GM21529 (cell line): ENCODE measurements at regions not wholly inside any gene's neighbourhood (a gene's known extent, or its start where the extent isn't known, plus 50 kb on each side); places are given as distances from the start of the nearest gene placed in this dataset.

ENCODE experiments used
- ATAC-seq: cut with Tn5 transposase; IDR thresholded peaks from one replicate; pipeline ENCODE4 v1.9.1; 2021; ENCODE audit not compliant: unreplicated experiment

DNA sequence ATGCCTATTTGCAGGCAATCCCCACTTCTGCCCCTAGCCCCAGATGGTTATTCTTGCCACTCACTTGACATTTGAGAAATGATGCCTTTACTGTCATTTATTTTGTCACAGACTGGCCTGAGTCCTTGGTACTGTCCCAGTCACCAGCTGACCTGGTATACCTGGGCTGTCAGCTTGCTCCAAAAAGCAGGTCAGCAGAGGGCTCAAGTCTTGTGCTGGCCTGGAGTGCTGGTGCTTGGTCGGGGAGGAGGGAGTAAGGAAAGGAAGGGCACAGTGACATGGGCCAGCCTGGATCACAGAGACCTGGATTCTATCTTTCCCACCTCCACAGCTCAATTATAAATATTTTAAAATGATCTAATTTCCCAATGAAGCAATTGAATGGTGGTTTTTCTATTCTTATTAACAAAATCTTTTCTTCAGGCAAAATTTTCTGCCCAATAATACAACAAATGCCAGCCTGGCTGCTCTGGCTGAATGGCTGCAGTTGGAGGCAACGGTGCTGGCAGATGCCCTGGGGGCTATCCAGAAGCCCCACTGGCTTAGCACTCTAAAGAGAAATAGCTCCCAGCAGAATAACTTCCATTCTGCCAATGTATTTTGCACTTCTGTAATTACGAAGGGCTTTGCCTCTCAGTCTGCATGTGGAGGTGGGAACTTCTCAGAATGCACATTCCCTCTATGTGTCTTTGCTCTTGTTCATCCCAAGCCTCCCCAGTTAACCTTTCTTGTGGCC, 160.6 kb downstream of the GADD45G start:
- no peak for ATAC-seq

DNA sequence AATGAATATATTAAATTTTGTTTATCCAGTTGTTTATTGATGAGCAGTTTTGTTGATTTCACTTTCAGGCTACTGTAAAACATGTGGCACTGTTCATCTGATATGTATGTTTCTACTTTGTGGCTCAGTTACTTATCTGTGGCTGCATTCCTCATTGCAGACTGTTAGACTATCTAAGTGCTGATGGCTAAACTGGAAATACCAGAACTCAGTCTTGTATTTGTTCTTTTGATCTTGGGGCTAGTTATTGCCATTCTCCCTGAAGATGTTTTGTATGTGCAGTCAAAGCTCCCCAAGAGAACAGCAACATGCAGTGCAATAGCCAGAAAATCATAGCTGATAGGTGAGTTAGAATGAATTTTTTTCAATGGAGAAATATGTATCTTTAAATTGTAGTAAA, 162.2 kb downstream of the GADD45G start:
- ATAC-seq: no peak

- no peak for ATAC-seq
Observed at GRCh38 chr9:89768051-89768450, 163.2 kb downstream of the GADD45G start.

- no peak for ATAC-seq
Observed at GRCh38 chr9:89768650-89769071, 163.8 kb downstream of the GADD45G start.

DNA sequence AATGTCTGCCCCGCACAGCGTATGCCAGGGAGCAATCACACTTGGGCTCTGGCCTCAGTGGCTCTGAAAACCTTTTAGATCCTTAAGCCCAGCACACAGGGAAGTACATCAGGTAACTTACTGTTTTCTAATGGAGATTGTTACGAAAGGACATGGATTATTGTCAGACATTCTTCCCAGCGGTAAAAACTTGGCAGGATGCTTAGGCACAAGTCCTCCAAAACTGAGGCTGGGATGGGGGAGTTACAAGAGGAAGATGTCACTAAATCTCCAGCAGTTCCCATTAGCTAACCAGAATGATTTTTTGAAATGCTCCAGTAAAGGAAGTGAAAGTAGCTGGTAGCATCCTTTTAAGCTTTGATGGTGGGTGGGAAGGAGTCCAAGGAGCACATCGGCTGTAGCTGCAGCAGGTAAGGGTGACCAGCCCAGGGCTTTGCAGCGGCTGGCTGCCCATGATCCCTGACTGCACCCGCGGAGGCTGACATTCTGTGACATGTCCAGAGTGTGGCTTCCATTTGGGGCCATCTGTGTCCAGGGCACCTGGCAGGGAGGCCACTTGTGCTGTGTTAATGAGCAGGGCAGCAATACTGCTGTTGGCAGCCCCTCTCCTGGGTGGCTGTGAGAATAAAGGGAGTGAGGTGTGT, 165.8 kb downstream of the GADD45G start:
- ATAC-seq: no peak

GRCh38 chr9:89771205-89771604, 166.4 kb downstream of the GADD45G start:
- ATAC-seq: no peak

GRCh38 chr9:89773170-89773569, 168.4 kb downstream of the GADD45G start:
- ATAC-seq: no peak

- no peak for ATAC-seq
Observed at GRCh38 chr9:89774858-89775370, 170.1 kb downstream of the GADD45G start.

DNA sequence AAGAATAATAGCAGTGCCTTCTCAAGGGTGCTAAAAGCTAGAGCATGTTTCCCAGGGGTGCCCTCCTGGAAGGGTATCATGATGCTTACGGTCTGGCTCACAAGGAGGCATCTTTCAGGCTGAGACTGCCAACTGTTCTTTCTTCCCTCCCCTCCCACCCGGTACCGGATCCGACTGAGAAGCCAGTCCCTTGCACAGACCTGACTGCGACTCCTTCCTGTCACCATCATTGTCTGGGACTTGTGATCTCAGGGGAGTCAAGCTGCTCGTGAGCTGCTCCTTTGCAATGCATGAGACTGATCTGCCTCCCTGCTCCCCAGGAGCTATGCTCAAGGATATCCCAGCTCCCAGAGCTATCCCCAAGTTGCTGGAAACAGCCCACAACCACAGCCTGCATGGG, 170.8 kb downstream of the GADD45G start:
- no peak for ATAC-seq

- ATAC-seq: no peak
Observed at GRCh38 chr9:89776795-89777525, 172.1 kb downstream of the GADD45G start.

GRCh38 chr9:89777544-89777943, 172.7 kb downstream of the GADD45G start:
- ATAC-seq: no peak

GRCh38 chr9:89778100-89779090, 173.6 kb downstream of the GADD45G start:
- no peak for ATAC-seq

GRCh38 chr9:89779405-89780203, 174.8 kb downstream of the GADD45G start:
- ATAC-seq: no peak

GRCh38 chr9:89780959-89781358, 176.1 kb downstream of the GADD45G start:
- no peak for ATAC-seq

GRCh38 chr9:89781838-89782540, 177.2 kb downstream of the GADD45G start:
- peak; percentile 85 for ATAC-seq

- ATAC-seq: no peak
Observed at GRCh38 chr9:89786655-89787054, 181.8 kb downstream of the GADD45G start.

DNA sequence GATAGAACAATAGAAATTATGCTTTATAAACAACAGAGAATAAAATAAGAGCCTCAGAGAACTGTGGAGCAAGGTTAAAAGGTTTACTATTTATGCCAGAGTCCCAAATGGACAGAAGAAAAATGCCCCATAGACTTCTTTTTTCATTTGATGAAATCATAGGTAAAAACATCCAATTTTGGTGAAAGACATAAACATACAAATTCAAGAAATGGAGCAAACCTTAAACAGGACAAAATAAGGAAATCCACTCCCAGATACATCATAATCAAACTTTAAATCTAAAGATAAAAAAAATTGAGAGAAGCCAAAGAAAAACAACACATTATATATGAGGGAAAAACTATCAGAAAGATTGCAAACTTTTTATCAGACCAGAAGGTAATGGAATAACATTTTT, 182.8 kb downstream of the GADD45G start:
- ATAC-seq: no peak

GRCh38 chr9:89788434-89788833, 183.6 kb downstream of the GADD45G start:
- no peak for ATAC-seq

- ATAC-seq: no peak
Observed at GRCh38 chr9:89789922-89790510, 185.2 kb downstream of the GADD45G start.
